ENCODE measurements at regions not wholly inside any gene's neighbourhood (a gene's known extent, or its start where the extent isn't known, plus 50 kb on each side); places are given as distances from the start of the nearest gene placed in this dataset.

- intact Hi-C loops (cut with DNase I) = no loop called here
- H3K27me3 ChIP-seq = no peaks in the 10 kb centered on the region
- H3K36me3 ChIP-seq = no peaks in the 10 kb centered on the region
- H3K4me1 ChIP-seq = no peaks in the 10 kb centered on the region
- no peak for TF ChIP-seq CTCF (IDR thresholded peaks at IDR 0.05)
- H3K9me3 ChIP-seq = no peaks in the 10 kb centered on the region
- no peak for DNase-seq (ENCODE audit: low spot score in 2 of 2)
- H3K4me3 ChIP-seq = no peak overlapping the region
- no peak overlapping the region for H3K27ac ChIP-seq
Measured at GRCh38 chr20:48266571-48266970, 481.3 kb upstream of the SULF2 start.

- DNase-seq (ENCODE audit: low spot score in 2 of 2) = no peak
- H3K4me3 ChIP-seq = no peak overlapping the region
- no peaks in the 10 kb centered on the region for H3K27me3 ChIP-seq
- H3K27ac ChIP-seq = no peak overlapping the region
- intact Hi-C loops (cut with DNase I) = no loop called here
- no peaks in the 10 kb centered on the region for H3K4me1 ChIP-seq
- no peaks in the 10 kb centered on the region for H3K36me3 ChIP-seq
- H3K9me3 ChIP-seq = no peaks in the 10 kb centered on the region
- no peak for TF ChIP-seq CTCF (IDR thresholded peaks at IDR 0.05)
Measured at GRCh38 chr20:48265791-48266190, 480.5 kb upstream of the SULF2 start.

- Histone ChIP-seq H3K4me1 (no peaks in the 10 kb centered on the region), H3K27me3 (no peaks in the 10 kb centered on the region), H3K27ac (no peak overlapping the region), H3K36me3 (no peaks in the 10 kb centered on the region), H3K4me3 (no peak overlapping the region), H3K9me3 (no peaks in the 10 kb centered on the region)
- no peak for TF ChIP-seq CTCF (IDR thresholded peaks at IDR 0.05)
- no peak for DNase-seq (ENCODE audit: low spot score in 2 of 2)
- intact Hi-C loops (cut with DNase I) = no loop called here
Measured at GRCh38 chr20:48262955-48263354, 477.7 kb upstream of the SULF2 start.

- no peak for DNase-seq (ENCODE audit: low spot score in 2 of 2)
- Histone ChIP-seq H3K36me3 (no peaks in the 10 kb centered on the region), H3K9me3 (no peaks in the 10 kb centered on the region), H3K27ac (no peak overlapping the region), H3K27me3 (no peaks in the 10 kb centered on the region), H3K4me3 (no peak overlapping the region), H3K4me1 (no peaks in the 10 kb centered on the region)
- no peak for TF ChIP-seq CTCF (IDR thresholded peaks at IDR 0.05)
- intact Hi-C loops (cut with DNase I) = no loop called here
Measured at GRCh38 chr20:48262466-48262865, 477.2 kb upstream of the SULF2 start.

GRCh38 chr20:48261398-48261910 lies 476.2 kb upstream of the SULF2 start:
- Histone ChIP-seq H3K4me1 (no peaks in the 10 kb centered on the region), H3K27me3 (no peaks in the 10 kb centered on the region), H3K36me3 (no peaks in the 10 kb centered on the region), H3K9me3 (peaks cover 0 to 4% of the 10 kb centered on the region in 2 donors), H3K27ac (no peak overlapping the region), H3K4me3 (no peak overlapping the region)
- no peak for TF ChIP-seq CTCF (IDR thresholded peaks at IDR 0.05)
- intact Hi-C loops (cut with DNase I) = no loop called here
- DNase-seq (ENCODE audit: low spot score in 2 of 2) = no peak

- no peak for DNase-seq (ENCODE audit: low spot score in 2 of 2)
- no peak for TF ChIP-seq CTCF (IDR thresholded peaks at IDR 0.05)
- Histone ChIP-seq H3K27ac (no peak overlapping the region), H3K4me3 (no peak overlapping the region), H3K4me1 (no peaks in the 10 kb centered on the region), H3K27me3 (no peaks in the 10 kb centered on the region), H3K36me3 (no peaks in the 10 kb centered on the region), H3K9me3 (peaks cover 0 to 12% of the 10 kb centered on the region in 2 donors)
- intact Hi-C loops (cut with DNase I) = no loop called here
Measured at GRCh38 chr20:48260129-48260756, 475.0 kb upstream of the SULF2 start.

All from ascending aorta (tissue), 2 donors.